Spleen (tissue), 11 donors: ENCODE measurements at regions not wholly inside any gene's neighbourhood (a gene's known extent, or its start where the extent isn't known, plus 50 kb on each side); places are given as distances from the start of the nearest gene placed in this dataset.
"Not testable (repeated sequence)": the region's sequence is repeated elsewhere in the genome, so short reads cannot be mapped to it uniquely, and the experiment has no call there.

ENCODE experiments used
- DNase-seq: peaks from one replicate; pipeline ENCODE4 v3.0.0-alpha.2; 2020
- H3K27ac ChIP-seq, 8 donors: fragments of 200-600 bp; sonication (generic) in 7 of 8; 1 replicate in 4 of 8; 2 replicates in 4 of 8; pipeline versions ENCODE4 v1.5.0 to v1.8.0; 2016 to 2021; ENCODE audit warnings: inconsistent platforms in 4 of 8, mild to moderate bottlenecking in 4 of 8, moderate library complexity in 1 of 8
- H3K27me3 ChIP-seq, 7 donors: fragments of 200-600 bp; sonication (generic) in 6 of 7; replicated peaks in 1 of 7; 1 replicate in 4 of 7; 2 replicates in 3 of 7; pipeline versions ENCODE4 v1.5.0 to v1.8.0; 2016 to 2021; ENCODE audit warnings: inconsistent platforms in 3 of 7, mild to moderate bottlenecking in 1 of 7
- H3K36me3 ChIP-seq, 6 donors: fragments of 200-600 bp; sonication (generic) in 5 of 6; 1 replicate in 4 of 6; 2 replicates in 2 of 6; pipeline versions ENCODE4 v1.5.0 to v1.8.0; 2016 to 2021; ENCODE audit warnings: inconsistent platforms in 2 of 6
- H3K4me1 ChIP-seq, 6 donors: fragments of 200-600 bp; sonication (generic) in 5 of 6; 1 replicate in 3 of 6; 2 replicates in 3 of 6; pipeline versions ENCODE4 v1.5.0 to v1.8.0; 2016 to 2021; ENCODE audit warnings: inconsistent platforms in 3 of 6
- H3K4me3 ChIP-seq, 8 donors: fragments of 200-600 bp; sonication (generic) in 7 of 8; 1 replicate in 4 of 8; 2 replicates in 4 of 8; pipeline versions ENCODE4 v1.5.0 to v1.8.0; 2016 to 2021; ENCODE audit warnings: inconsistent platforms in 4 of 8, mild to moderate bottlenecking in 4 of 8, moderate library complexity in 2 of 8
- H3K9me3 ChIP-seq, 8 donors: fragments of 200-600 bp; sonication (generic) in 7 of 8; 1 replicate in 4 of 8; 2 replicates in 4 of 8; pipeline versions ENCODE4 v1.5.0 to v1.8.0; 2016 to 2021; ENCODE audit warnings: inconsistent platforms in 4 of 8
- CTCF ChIP-seq, 11 experiments: fragments of 200-600 bp in 7 of 11; fragments of 450-650 bp in 4 of 11; sonication (generic) in 4 of 11; IDR thresholded peaks in 8 of 11; conservative IDR thresholded peaks in 3 of 11; 1 replicate in 7 of 11; 2 replicates in 4 of 11; pipeline versions ENCODE4 v1.4.0 to v1.8.0; 2016 to 2021; ENCODE audit warnings: antibody characterized with exemption in 11 of 11, inconsistent platforms in 4 of 11, mild to moderate bottlenecking in 1 of 11
- POLR2A ChIP-seq, 3 donors: fragments of 450-650 bp; IDR thresholded peaks; one replicate each; pipeline ENCODE4 v1.5.1; 2017; ENCODE audit warnings: antibody characterized with exemption in 3 of 3, mild to moderate bottlenecking in 1 of 3
- POLR2AphosphoS5 ChIP-seq, 3 donors: sonication (generic); formaldehyde crosslinking; IDR thresholded peaks; one replicate each; pipeline ENCODE4 v1.5.1; 2017; ENCODE audit warnings: antibody characterized with exemption in 3 of 3
- WGBS, 5 donors: extraction: QIAGEN DNeasy Blood & Tissue Kit in 3 of 5; methylation state at CpG; one replicate each; pipeline versions ENCODE4 v1.1.5 to v1.1.7; 2013 to 2018; 5-methylcytosine and 5-hydroxymethylcytosine counted together
- intact Hi-C: fragments of 100-400 bp; cut with DNase I; formaldehyde crosslinking; loops from one replicate; pipeline ENCODE4 v1.15.0; 2023; ENCODE audit warnings: low total_unique reads
- donor health status: healthy with polysubstance abuse.
- donor health status: DM: no; HTN: no; CAD: no; lungs with moderate emphysema.
- donor health status: DM: no; HTN: no; CAD: no.
- donor health status: Bipolar disorder and iron deficiency.
- donor health status: healthy.
- donor health status: DM: no; HTN: no; CAD: no.
- donor health status: DM: yes; HTN: yes; CAD: no.

- Histone ChIP-seq H3K4me3 (no peak overlapping the region), H3K4me1 (no peaks in the 10 kb centered on the region), H3K9me3 (peaks cover 0 to 34% (median 6%) of the 10 kb centered on the region in 8 donors), H3K27ac (no peak overlapping the region), H3K36me3 (no peaks in the 10 kb centered on the region), H3K27me3 (peaks cover 0 to 4% (median 0%) of the 10 kb centered on the region in 7 donors)
- intact Hi-C loops = no loop called here
- TF ChIP-seq POLR2A (IDR thresholded peaks at IDR 0.05) = no peak
- no peak for TF ChIP-seq CTCF (IDR thresholded peaks at IDR 0.05 in 8 of 11, conservative IDR thresholded peaks at IDR 0.05 in 3 of 11)
- TF ChIP-seq POLR2AphosphoS5 (IDR thresholded peaks at IDR 0.05) = no peak
- WGBS, 5 donors = 68 to 88% (median 84%) methylated on average over 4 to 5 of the region's 5 CpGs
- DNase-seq = no peak
Observed at GRCh38 chr7:67907792-67908191, 911.2 kb downstream of the TYW1 start.

DNA sequence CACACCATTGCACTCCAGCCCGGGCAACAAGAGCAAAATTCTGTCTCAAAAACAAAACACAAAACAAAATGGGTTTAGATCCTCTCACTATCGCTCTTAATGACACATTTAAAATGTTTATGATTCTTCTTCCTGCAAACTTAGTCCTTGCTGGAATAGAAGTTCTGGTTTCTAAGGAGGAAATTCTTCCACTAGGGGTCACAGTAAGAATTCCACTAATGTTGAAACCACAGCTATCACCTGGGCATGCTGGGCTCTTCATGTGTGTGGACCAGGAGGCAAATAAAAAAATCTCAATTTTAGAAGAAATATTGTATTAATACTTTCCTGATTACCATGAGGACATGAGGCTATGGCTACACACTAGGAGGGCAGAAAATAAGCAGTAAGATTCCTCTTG, 915.8 kb downstream of the TYW1 start:
- Histone ChIP-seq H3K9me3 (peaks cover 0 to 47% (median 17%) of the 10 kb centered on the region in 8 donors), H3K4me3 (no peak overlapping the region), H3K27me3 (no peaks in the 10 kb centered on the region), H3K36me3 (no peaks in the 10 kb centered on the region), H3K4me1 (no peaks in the 10 kb centered on the region), H3K27ac (no peak overlapping the region)
- TF ChIP-seq CTCF (IDR thresholded peaks at IDR 0.05 in 8 of 11, conservative IDR thresholded peaks at IDR 0.05 in 3 of 11) (no peak), POLR2A (IDR thresholded peaks at IDR 0.05) (no peak), POLR2AphosphoS5 (IDR thresholded peaks at IDR 0.05) (no peak)
- intact Hi-C loops = no loop called here
- WGBS, 5 donors = 70 to 88% (median 80%) methylated on average over 2 of the region's 2 CpGs
- no peak for DNase-seq

DNA sequence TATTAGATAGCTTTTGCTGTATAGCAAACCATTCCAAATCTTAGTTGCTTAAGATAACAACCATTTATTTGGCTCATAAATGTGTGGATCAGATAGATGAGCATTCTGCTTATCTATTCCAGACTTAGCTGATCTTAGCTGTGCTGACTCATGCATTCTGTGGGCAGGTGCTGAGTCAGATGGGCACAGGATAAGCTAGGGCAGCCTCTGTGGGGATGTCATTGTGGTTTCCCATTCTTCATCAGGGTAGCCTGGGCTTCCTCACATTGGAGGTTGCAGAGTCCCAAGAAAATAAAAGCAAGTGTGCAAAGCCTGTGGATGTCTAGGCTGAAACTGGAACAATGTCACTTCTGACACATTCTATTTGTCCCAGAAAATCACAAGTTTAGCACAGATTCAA, 917.0 kb downstream of the TYW1 start:
- TF ChIP-seq POLR2A (IDR thresholded peaks at IDR 0.05) (no peak), CTCF (IDR thresholded peaks at IDR 0.05 in 8 of 11, conservative IDR thresholded peaks at IDR 0.05 in 3 of 11) (no peak)
- no peak for DNase-seq
- H3K9me3 ChIP-seq = peaks cover 3 to 58% (median 26%) of the 10 kb centered on the region in 8 donors
- H3K36me3 ChIP-seq = no peaks in the 10 kb centered on the region
- no peaks in the 10 kb centered on the region for H3K4me1 ChIP-seq
- intact Hi-C loops = no loop called here
- H3K27ac ChIP-seq = no peak overlapping the region
- no peak overlapping the region for H3K4me3 ChIP-seq
- no peaks in the 10 kb centered on the region for H3K27me3 ChIP-seq

DNA sequence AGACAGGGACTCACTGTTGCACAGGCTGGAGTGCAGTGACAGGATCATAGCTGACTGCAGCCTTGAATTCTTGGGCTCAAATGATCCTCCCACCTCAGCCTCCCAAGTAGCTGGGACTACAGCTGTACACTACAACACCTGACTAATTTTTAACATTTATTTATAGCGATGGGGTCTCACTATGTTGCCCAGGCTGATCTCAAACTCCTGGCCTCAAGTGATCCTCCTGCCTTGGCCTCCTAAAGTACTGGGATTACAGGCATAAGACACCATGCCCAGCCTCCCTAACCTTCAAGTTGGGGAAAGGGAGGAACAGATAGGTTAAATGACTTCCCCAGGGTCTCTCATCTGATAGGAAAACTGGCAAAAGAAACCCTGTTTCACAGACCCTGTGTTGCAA, 919.5 kb downstream of the TYW1 start:
- 77 to 98% (median 93%) methylated on average over 1 of the region's 1 CpG for WGBS, 5 donors
- DNase-seq, H3K27ac ChIP-seq, H3K4me1 ChIP-seq, intact Hi-C loops, H3K27me3 ChIP-seq, H3K4me3 ChIP-seq, H3K36me3 ChIP-seq: not testable (repeated sequence)
- peaks cover 4 to 67% (median 46%) of the 10 kb centered on the region in 8 donors for H3K9me3 ChIP-seq
